Colonic mucosa (tissue), 4 donors: ENCODE measurements at regions not wholly inside any gene's neighbourhood (a gene's known extent, or its start where the extent isn't known, plus 50 kb on each side); places are given as distances from the start of the nearest gene placed in this dataset.

Source experiments
- DNase-seq: peaks from one replicate; pipeline ENCODE4 v3.0.0-alpha.2; 2020
- H3K27ac ChIP-seq: fragments of 200-600 bp; one replicate; pipeline ENCODE4 v1.8.0; 2021
- H3K27me3 ChIP-seq: fragments of 200-600 bp; one replicate; pipeline ENCODE4 v1.8.0; 2021
- H3K36me3 ChIP-seq: fragments of 200-600 bp; one replicate; pipeline ENCODE4 v1.8.0; 2021
- H3K4me1 ChIP-seq: fragments of 200-600 bp; one replicate; pipeline ENCODE4 v1.8.0; 2021; ENCODE audit warnings: mild to moderate bottlenecking
- H3K4me3 ChIP-seq: fragments of 200-600 bp; one replicate; pipeline ENCODE4 v1.8.0; 2021
- H3K9ac ChIP-seq, 2 donors: one replicate each; pipeline ENCODE4 v1.7.0; 2013; ENCODE audit warnings: control low read depth in 2 of 2, low read depth in 2 of 2, low read length in 2 of 2
- H3K9me3 ChIP-seq: fragments of 200-600 bp; one replicate; pipeline ENCODE4 v1.8.0; 2021
- CTCF ChIP-seq: fragments of 200-600 bp; IDR thresholded peaks from one replicate; pipeline ENCODE4 v1.8.0; 2022; ENCODE audit warnings: antibody characterized with exemption, mild to moderate bottlenecking
- intact Hi-C: fragments of 100-400 bp; cut with DNase I; formaldehyde crosslinking; loops from one replicate; pipeline ENCODE4 v1.14.1; 2022
- donor health status: healthy.
- donor health status: DM: no; HTN: no; CAD: no.
- donor health status: DM: no; HTN: no; CAD: no.

- Histone ChIP-seq H3K4me3 (no peak overlapping the region), H3K9ac (no peak overlapping the region), H3K27me3 (no peaks in the 10 kb centered on the region), H3K36me3 (no peaks in the 10 kb centered on the region), H3K9me3 (no peaks in the 10 kb centered on the region), H3K4me1 (no peaks in the 10 kb centered on the region), H3K27ac (no peak overlapping the region)
- intact Hi-C loops, result no loop called here
- no peak for DNase-seq
- TF ChIP-seq CTCF, result no peak
Observed at GRCh38 chr4:84413480-84413879, 85.6 kb downstream of the NKX6-1 start.

GRCh38 chr4:84412062-84412461, 87.0 kb downstream of the NKX6-1 start:
- H3K27me3 ChIP-seq, result no peaks in the 10 kb centered on the region
- no peak overlapping the region for H3K27ac ChIP-seq
- no peaks in the 10 kb centered on the region for H3K9me3 ChIP-seq
- no peak for TF ChIP-seq CTCF
- intact Hi-C loops, result no loop called here
- H3K4me3 ChIP-seq, result no peak overlapping the region
- DNase-seq, result peak; percentile 38
- H3K4me1 ChIP-seq, result no peaks in the 10 kb centered on the region
- H3K36me3 ChIP-seq, result no peaks in the 10 kb centered on the region
- no peak overlapping the region for H3K9ac ChIP-seq

GRCh38 chr4:84407554-84408407, 91.3 kb downstream of the NKX6-1 start:
- H3K9ac ChIP-seq, result no peak overlapping the region
- no peak overlapping the region for H3K27ac ChIP-seq
- intact Hi-C loops, result no loop called here
- no peak for DNase-seq
- H3K27me3 ChIP-seq, result no peaks in the 10 kb centered on the region
- no peak for TF ChIP-seq CTCF
- no peak overlapping the region for H3K4me3 ChIP-seq
- H3K9me3 ChIP-seq, result no peaks in the 10 kb centered on the region
- H3K36me3 ChIP-seq, result no peaks in the 10 kb centered on the region
- H3K4me1 ChIP-seq, result no peaks in the 10 kb centered on the region

- Histone ChIP-seq H3K4me3 (no peak overlapping the region), H3K27ac (no peak overlapping the region), H3K27me3 (no peaks in the 10 kb centered on the region), H3K9ac (no peak overlapping the region), H3K4me1 (no peaks in the 10 kb centered on the region), H3K9me3 (no peaks in the 10 kb centered on the region), H3K36me3 (no peaks in the 10 kb centered on the region)
- TF ChIP-seq CTCF, result no peak
- no peak for DNase-seq
- intact Hi-C loops, result no loop called here
Observed at GRCh38 chr4:84403656-84404055, 95.4 kb downstream of the NKX6-1 start.

- intact Hi-C loops, result no loop called here
- no peak overlapping the region for H3K4me3 ChIP-seq
- H3K4me1 ChIP-seq, result no peaks in the 10 kb centered on the region
- H3K9ac ChIP-seq, result no peak overlapping the region
- H3K36me3 ChIP-seq, result no peaks in the 10 kb centered on the region
- H3K27ac ChIP-seq, result no peak overlapping the region
- TF ChIP-seq CTCF, result no peak
- H3K9me3 ChIP-seq, result no peaks in the 10 kb centered on the region
- H3K27me3 ChIP-seq, result no peaks in the 10 kb centered on the region
- no peak for DNase-seq
Observed at GRCh38 chr4:84401701-84402306, 97.3 kb downstream of the NKX6-1 start.
